Dedifferentiated amniotic fluid mesenchymal stem cell (primary cell): ENCODE measurements at regions not wholly inside any gene's neighbourhood (a gene's known extent, or its start where the extent isn't known, plus 50 kb on each side); places are given as distances from the start of the nearest gene placed in this dataset.

ENCODE experiments used
- DNase-seq: peaks from one replicate; pipeline ENCODE4 v3.0.0-alpha.2; 2016; ENCODE audit errors: extremely low spot score

DNA sequence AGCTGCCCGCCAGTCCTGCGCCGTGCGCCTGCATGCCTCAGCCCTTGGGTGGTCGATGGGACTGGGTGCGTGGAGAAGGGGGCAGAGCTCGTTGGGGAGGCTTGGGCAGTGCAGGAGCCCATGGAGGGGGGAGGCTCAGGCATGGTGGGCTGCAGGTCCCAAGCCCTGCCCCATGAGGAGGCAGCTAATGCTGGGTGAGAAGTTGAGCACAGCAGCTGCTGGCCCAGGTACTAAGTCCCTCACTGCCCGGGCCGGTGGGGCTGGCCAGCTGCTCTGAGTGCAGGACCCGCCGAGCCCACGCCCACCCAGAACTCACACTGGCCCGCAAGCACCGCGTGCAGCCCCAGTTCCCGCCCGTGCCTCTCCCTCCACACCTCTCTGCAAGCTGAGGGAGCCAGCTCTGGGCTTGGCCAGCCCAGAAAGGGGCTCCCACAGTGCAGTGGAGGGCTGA lies 764.3 kb upstream of the TYRP1 start:
- no peak for DNase-seq

GRCh38 chr9:11931109-11931508 lies 762.1 kb upstream of the TYRP1 start:
- DNase-seq = no peak

GRCh38 chr9:11931751-11932150 lies 761.4 kb upstream of the TYRP1 start:
- no peak for DNase-seq

DNA sequence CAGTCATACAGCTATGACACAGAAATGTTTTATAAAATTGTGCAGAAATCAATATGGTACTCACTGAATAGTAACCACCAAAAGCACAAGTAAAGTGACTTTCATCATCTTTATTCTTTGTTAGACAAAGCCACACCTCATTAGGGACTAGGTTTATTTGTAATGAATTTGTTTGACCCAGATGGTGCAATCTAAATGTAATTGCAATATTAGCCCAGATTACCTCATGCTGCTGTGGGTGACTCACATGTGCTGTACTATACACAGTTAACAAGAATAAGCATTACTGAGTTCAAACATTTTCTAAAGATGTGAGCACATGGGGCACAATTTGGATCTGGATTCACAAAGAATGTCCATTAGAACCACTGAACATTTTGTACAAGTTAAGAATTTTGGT lies 759.3 kb upstream of the TYRP1 start:
- peak; percentile 80 for DNase-seq

GRCh38 chr9:11946531-11946930 lies 746.7 kb upstream of the TYRP1 start:
- DNase-seq = peak; percentile 16

DNA sequence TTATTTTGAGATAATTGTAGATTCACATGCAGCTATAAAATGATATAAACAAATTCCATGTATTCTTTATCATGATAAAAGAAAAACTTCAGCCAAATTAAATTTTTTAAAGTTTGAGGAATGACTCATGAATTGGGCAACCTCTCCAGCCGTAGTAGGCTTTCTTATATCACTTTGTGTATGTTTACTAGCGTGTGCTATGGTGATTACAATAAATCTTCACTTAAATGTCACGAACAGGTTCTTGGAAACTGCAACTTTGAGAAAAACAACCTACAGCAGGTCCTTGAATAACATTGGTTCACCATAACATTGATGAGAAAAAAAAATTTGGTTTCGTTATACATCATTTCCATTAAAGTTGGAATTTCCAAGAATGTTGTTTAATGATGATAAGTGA lies 730.9 kb upstream of the TYRP1 start:
- no peak for DNase-seq

DNA sequence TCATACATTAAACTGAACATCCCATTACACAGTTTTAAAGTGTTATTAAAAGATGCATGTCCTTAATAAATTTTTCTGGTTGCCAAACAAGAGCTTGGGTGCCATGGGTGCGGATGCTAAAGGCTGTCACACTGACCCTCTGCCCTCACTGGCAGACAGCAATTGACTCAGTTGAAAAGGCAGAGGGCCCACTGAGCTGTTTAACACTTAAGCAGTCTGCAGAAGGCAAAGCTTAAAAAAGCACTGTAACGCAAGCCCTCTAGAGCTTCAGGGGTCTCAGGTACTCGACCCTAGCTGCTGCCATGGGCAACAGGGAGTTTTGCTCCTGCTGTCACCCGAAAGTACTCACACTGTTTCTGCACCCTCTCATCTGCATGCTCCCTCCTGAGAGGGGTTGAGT lies 726.4 kb upstream of the TYRP1 start:
- DNase-seq = no peak

DNA sequence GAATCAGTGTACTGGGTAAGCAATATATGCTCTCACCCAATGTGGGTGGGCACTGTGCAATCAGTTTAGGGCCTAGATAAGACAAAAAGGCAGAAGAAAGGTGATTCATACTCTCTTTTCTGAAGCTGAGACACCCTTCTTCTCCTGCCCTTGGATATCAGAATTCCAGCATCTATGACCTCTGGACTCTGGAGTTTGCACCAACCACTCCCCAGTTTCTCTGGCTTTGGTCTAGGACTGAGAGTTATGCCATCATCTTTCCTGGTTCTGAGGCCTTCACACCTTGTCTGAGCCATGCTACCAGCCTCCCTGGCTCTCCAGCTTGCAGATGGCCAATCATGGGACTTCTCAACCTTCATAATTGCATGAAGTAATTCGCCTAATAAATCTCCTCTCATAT lies 724.6 kb upstream of the TYRP1 start:
- DNase-seq = no peak

DNA sequence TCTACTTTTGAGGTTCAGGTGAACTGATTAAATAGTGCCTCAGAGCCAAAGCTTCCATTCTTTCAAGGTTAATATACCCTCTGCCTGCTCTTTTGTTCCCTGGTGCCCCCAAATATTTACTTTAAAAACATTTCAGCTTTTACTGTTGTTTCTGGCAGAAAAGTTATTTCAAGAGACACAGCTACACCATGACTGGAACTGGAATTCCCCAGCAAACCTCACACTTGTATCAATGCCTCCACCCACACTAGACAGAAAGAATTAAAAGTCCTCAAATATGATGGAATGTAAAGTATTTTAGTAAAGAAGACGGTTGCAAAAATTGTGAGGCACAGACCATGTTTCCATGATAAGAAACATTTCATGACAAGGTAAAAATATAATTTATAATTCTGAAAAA lies 720.2 kb upstream of the TYRP1 start:
- DNase-seq = no peak

GRCh38 chr9:11973511-11973910 lies 719.7 kb upstream of the TYRP1 start:
- no peak for DNase-seq

GRCh38 chr9:11992866-11993265 lies 700.3 kb upstream of the TYRP1 start:
- no peak for DNase-seq

GRCh38 chr9:12014488-12014887 lies 678.7 kb upstream of the TYRP1 start:
- no peak for DNase-seq

GRCh38 chr9:12054235-12054634 lies 639.0 kb upstream of the TYRP1 start:
- DNase-seq = no peak

DNA sequence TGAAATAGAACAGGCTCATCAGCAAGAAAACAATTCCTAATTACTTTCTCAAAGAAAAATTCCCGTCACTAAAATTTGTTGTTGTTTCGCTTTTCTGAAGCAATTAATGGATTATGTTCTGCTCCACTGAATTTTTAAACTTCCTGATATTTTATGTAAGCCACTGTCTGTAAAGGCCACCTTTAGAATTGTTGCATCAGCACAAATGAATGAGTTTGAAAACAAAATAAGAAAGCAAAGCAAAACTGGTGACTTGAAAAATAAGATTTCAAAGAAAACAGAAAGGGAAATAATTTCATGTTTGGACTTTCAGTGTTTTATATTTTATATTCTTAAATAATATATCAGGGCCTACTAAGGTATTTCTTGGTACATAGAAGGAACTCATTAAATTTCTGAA lies 636.3 kb upstream of the TYRP1 start:
- DNase-seq = no peak

DNA sequence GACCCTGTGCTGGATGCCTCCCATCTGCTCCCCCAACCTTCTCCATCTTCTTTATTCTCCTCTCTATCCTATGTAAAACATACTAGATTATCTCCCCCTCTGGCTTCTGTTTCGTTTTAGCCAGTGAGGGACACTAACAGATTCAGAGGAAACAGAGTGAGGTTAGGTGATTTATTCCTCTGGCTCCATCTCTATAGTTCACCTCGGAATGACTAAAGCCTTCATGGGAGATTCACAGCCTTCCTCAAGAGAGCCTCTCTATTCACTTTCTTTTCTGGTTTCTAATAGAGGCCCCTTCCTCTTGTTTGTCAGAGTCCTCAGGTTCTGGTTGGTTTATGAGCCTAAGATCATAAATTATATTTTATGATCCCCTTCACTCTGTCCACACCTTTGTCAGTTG lies 633.1 kb upstream of the TYRP1 start:
- DNase-seq = no peak

DNA sequence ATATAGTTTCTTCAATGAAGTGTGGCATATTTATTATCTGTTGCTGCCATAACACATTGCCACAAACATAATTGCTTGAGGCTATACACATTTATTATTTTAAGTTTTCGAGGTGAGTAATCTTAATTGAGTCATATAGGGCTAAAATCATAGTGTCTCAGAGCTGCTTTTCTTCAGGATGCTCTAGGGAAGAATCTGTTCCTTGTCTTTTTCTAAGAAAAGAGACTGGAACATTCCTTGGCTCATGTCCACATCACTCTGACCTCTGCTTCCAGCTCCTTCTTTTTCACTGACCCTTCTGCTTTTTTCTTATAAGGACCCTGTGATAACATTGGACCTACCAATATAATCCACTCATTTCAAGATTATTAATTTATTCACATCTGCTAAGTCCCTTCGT lies 632.4 kb upstream of the TYRP1 start:
- no peak for DNase-seq

DNA sequence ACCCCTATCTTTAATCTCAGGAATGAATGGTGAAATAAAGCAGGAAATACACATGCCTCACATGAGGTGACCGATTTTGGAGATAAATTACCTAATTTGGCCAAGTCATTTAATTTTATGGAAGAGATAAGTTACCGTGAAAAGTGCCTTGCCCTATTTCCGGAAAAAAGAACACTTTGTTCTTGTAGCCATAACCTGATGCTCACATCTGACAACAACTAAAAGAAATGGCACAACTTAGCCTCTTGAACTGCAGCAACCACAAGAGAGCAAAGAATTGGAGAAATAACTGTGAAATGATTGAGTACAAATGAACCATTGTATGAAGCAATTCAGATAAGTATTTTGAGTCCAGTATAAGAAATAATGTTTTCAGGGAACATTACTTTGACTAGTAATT lies 628.1 kb upstream of the TYRP1 start:
- no peak for DNase-seq

DNA sequence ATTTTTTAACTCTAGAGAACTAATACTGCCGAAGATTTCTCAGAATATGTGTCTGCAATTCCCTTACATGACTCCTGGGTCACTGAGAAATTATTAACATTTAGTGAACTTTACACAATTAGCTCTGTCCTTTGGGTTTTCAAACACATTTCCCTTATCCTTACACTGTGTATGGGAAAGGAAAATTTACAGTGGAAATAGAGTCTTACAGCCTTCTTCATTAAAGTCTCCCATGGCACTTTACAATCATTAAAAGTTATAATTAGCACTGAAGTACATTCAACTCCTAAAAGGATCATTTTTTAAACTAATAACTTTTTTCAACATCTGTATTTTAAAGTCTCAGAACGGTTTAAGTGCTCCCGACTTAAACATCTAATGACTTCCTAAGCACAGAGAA lies 627.5 kb upstream of the TYRP1 start:
- no peak for DNase-seq

DNA sequence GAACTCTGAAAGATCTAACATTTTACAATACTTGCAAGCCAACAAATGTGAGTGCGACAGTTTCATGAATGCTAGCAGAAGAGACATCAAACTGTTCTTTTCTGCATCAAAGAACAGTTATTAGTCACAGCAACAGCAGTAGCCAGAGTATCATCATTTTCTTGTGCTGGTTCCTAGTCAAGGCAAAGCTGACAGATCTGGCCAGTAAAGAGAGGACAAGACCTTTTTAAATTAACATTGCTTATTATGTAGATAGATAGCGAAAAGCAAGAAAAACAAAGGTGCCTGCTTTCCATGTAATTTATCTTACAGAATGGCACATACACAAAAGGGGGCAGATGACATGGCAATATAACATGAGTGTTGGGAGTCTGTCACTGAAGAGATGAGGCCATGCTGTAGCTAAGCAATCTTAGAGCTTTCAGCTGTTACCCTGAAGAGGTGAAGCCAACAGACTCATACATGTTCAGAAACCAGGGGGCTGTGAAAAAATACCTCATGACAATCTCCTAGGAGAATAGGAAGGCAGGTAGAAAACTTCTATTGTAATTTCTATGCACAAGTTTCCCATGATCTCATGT lies 626.6 kb upstream of the TYRP1 start:
- no peak for DNase-seq

DNA sequence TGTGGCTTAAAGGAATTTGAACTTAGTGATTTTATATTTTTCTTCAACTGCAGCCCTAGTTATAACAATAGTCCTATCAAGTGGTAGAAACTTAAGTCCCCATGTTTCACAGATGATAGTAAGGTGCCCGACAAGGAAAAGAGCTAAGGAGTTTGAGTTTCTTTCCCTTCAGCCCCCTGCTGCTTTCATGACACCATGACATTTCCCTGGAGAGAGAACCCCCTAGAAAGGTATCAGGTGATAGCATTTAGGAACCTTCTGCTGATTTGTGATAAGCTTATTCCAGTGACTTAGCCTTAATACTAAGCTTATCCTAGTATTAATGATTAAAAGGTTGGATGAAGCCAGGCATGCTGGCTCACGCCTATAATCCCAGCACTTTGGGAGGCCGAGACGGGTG lies 623.8 kb upstream of the TYRP1 start:
- no peak for DNase-seq

DNA sequence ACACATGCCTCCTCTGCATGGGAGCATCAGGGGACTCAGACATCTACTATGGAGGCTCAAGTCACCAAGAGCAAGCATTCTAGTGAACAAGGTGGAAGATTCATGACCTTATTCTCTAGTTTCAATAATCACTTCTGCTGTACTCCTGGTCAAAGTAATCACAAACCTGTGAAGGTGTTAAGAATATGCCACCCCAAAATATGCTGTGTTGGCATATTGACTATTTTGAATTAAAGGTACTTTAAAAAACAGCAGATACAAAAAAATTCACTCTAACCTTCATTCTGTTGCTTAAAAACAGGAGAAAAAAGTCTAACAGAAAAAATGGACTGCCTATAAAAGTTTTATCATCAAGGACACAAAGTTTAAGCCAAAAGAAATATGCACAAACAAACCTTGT lies 607.8 kb upstream of the TYRP1 start:
- DNase-seq = no peak

- no peak for DNase-seq
Observed at GRCh38 chr9:12091865-12092527, 601.2 kb upstream of the TYRP1 start.

GRCh38 chr9:12094046-12094445 lies 599.1 kb upstream of the TYRP1 start:
- DNase-seq = no peak

DNA sequence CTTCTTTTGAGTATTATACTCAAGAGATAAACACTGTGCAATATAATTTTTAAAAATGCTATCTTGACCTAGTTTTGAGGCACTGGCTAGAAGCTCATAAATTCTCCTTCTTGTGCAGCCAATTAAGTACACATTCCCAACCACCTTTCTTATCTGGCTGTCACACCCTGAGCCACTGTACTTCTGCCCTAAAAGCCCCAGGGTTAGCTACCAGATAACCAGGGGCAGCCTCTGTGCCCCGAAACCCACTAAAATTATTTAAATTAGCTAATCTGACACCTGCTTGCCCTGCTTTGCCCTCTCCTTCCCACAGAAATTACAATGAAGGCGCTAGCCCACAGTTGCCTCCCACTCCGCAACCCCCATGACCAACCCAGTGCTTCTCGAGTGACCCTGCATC lies 597.3 kb upstream of the TYRP1 start:
- DNase-seq = no peak
